GM19463 (cell line): ENCODE measurements at regions not wholly inside any gene's neighbourhood (a gene's known extent, or its start where the extent isn't known, plus 50 kb on each side); places are given as distances from the start of the nearest gene placed in this dataset.

Experiments
- ATAC-seq: cut with Tn5 transposase; IDR thresholded peaks from one replicate; pipeline ENCODE4 v1.9.1; 2021; ENCODE audit warnings: mild to moderate bottlenecking, moderate library complexity; ENCODE audit not compliant: unreplicated experiment

- ATAC-seq, result no peak
These were observed 370.3 kb upstream of the RGMB start for GRCh38 chr5:98403131-98403530.

GRCh38 chr5:98414938-98415337 is 358.5 kb upstream of the RGMB start:
- ATAC-seq, result no peak

- no peak for ATAC-seq
These were observed 357.8 kb upstream of the RGMB start for GRCh38 chr5:98415663-98416062.

DNA sequence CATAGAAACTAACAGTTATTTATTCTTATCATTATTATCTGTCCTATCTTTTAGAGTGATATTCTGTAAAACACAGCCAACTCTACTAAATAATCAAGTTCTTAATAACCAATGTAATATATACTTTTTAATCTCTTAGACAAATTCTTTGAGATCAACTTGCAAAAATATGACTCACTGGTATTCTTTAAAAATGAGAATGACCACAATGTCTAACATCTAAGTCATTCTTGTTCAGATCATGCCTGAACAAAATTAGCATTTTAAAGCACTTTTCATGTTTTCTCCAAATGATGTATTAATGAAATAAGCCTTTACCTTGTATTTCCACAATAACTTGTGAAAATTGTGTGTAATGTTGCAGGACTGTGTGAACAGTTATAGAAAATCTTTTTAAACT is 356.9 kb upstream of the RGMB start:
- ATAC-seq, result no peak

DNA sequence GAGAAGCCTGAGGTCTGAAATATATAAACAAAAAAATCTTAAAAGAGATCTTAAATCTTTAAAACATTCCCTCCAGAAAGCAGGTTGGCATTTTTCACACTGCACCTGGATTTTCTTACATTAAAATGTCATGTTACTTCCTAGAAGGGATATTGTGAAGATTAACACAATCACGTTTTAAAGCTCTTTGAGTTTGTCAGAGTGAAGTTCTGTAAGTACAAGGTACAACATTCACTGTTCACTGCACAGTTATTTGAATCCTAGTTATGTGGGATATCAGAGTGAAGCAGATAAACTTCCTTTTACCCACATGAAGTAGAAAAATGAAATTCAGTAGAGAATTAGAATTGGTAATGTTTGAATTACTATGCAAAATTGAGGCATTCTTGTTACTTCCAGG is 353.6 kb upstream of the RGMB start:
- ATAC-seq, result no peak

GRCh38 chr5:98424681-98425450 is 348.6 kb upstream of the RGMB start:
- no peak for ATAC-seq

DNA sequence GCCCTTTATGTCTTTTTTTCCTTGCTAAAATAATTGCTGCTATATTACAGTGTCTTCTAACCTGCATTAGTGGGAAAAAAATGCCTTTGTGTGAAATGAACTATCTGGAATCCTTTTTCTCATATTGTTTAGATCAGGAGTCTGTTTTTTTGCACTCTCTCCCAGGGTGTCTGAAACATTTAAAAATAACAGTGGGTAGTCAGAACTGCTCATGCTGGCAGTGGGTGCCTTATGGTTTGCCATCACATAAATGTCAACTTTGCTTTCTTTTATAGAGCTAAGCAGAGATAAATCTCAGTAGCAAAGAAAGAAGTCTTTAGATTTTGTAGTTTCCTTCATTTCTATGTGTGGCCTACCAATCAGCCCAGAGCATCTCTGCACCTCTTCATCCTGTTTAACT is 347.8 kb upstream of the RGMB start:
- ATAC-seq, result no peak

DNA sequence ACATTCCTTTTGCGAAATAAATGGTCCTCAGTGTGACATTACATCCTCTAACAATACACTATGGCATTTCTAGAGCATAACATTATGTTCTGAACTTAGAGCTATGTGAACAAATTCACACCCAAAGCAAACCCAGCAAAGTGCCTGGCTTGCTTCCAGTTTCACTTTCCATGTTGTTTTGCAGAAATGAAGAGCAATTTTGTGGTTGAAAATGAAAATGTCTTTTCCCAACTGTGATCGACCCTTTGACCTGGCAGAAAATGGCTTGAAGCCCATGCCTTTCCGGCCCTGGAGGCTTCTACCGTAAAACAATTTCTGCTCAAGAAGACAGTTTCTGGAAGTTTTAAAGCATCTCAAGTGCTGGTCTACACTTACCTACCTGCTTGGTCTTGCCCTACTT is 344.7 kb upstream of the RGMB start:
- ATAC-seq, result peak; percentile 73

- no peak for ATAC-seq
These were observed 341.1 kb upstream of the RGMB start for GRCh38 chr5:98432378-98432777.

GRCh38 chr5:98433022-98433421 is 340.4 kb upstream of the RGMB start:
- ATAC-seq, result no peak

GRCh38 chr5:98433673-98434072 is 339.8 kb upstream of the RGMB start:
- ATAC-seq, result no peak

DNA sequence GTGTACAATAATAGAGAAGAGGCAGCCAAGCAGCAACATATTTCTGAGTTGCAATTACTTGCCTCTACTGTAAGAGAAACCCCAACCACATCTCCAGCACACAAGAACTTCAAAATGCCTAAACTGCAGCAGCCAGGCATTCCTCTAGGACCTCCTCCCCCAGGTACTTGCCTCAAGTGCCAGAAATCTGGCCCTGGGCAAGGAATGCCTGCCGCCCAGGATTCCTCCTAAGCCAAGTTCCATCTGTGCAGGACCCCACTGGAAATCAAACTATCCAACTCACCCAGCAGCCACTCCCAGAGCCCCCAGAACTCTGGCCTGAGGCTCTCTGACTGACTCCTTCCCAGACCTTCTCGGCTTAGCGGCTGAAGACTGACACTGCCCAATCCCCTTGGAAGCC is 336.8 kb upstream of the RGMB start:
- ATAC-seq, result no peak

GRCh38 chr5:98442448-98442847 is 331.0 kb upstream of the RGMB start:
- no peak for ATAC-seq

DNA sequence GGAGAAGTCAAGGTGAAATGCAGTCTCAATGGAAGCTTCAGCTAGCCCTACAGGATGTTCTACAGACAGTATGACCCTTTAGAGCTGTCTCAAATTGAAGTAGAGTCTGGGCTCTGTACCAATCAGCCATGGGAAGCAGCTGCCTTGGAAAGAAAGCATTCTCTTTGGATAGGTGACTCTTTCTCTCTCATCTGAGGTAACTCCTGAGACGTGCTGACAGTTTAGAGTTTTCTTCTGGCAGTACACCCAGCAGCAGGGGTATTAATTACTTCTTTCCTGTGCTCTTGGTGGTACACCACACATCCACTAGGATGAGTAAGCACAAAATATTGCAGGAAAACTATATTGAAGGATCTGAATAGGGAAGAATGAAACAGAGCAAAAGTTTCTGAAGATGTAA is 329.6 kb upstream of the RGMB start:
- ATAC-seq, result no peak

GRCh38 chr5:98453296-98453695 is 320.2 kb upstream of the RGMB start:
- ATAC-seq, result no peak

GRCh38 chr5:98454407-98454806 is 319.1 kb upstream of the RGMB start:
- no peak for ATAC-seq

GRCh38 chr5:98454904-98455303 is 318.6 kb upstream of the RGMB start:
- no peak for ATAC-seq

GRCh38 chr5:98455665-98456064 is 317.8 kb upstream of the RGMB start:
- no peak for ATAC-seq

DNA sequence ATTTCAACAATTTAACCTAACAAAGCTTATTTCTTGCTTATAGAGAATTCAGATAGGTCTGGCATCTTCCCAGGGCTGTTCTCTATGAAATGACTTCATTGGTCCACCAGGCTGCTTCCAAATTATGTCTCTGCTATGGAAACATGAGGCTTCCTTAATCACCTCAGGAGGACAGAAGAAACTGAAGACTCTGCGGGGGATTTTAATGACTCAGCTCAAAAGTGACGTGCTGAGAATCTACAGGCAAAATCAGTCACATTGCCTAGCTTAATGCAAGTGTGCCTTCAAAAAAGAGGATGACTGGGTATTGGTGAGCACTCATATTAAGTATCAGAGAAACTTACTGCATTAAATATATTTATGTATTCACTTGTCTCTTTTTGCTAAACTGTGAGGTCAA is 315.5 kb upstream of the RGMB start:
- ATAC-seq, result no peak

- no peak for ATAC-seq
These were observed 314.7 kb upstream of the RGMB start for GRCh38 chr5:98458726-98459125.

DNA sequence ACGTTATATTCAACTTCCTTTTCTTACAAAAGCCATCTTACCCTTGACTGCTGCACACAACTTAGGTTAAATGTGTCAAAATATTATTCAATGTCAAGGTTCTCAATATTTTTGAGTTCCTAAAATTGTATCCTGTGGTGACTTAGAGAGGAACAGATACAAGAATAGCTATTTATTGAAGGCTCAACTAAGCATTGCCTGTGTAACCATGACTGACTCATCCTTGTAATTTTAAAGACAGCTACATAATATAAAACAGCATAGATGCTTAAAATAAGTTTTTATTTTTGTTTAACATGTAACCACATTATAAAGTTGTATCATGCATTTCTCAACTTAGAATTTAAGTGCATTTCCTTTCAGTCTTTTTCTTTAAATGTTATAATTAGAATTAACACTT is 312.9 kb upstream of the RGMB start:
- ATAC-seq, result no peak

DNA sequence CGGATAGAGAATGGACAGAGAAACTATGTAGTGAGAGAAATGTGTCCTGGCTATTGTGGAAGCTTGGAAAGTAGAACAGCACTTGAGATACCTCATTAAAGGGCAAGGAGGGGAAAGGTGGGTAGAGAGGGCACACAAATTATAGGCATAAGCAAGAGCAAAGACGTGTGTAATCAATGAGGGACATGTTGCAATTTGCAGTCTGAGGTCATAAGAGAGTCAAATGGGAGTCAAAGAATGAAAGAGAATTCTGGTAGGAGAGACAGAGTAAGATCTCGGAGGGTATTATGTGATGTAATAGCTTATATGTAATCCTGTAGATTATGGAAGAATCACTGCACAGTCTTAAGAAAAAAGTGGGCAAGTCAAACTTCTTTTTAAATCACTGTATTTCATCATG is 312.0 kb upstream of the RGMB start:
- no peak for ATAC-seq

DNA sequence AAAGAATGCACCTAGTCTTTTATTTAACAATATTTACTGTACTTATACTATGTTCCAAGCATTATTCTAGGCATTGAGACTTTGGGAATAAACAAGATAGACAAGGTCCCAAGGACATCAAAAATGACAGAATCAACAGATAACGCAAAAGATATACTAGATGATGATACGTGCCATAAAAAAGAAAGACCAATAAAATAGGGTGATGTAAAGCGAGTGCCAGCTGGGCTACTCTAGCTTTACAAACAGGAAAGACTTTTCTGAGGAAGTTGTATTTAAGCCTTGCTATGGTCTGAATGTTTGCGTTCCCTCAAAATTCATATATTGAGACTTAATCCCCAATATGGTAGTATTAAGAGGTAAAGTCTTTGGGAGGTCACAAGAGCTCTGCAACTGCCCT is 310.2 kb upstream of the RGMB start:
- ATAC-seq, result no peak
